ENCODE measurements at regions not wholly inside any gene's neighbourhood (a gene's known extent, or its start where the extent isn't known, plus 50 kb on each side); places are given as distances from the start of the nearest gene placed in this dataset.
"Not testable (repeated sequence)": the region's sequence is repeated elsewhere in the genome, so short reads cannot be mapped to it uniquely, and the experiment has no call there.

DNA sequence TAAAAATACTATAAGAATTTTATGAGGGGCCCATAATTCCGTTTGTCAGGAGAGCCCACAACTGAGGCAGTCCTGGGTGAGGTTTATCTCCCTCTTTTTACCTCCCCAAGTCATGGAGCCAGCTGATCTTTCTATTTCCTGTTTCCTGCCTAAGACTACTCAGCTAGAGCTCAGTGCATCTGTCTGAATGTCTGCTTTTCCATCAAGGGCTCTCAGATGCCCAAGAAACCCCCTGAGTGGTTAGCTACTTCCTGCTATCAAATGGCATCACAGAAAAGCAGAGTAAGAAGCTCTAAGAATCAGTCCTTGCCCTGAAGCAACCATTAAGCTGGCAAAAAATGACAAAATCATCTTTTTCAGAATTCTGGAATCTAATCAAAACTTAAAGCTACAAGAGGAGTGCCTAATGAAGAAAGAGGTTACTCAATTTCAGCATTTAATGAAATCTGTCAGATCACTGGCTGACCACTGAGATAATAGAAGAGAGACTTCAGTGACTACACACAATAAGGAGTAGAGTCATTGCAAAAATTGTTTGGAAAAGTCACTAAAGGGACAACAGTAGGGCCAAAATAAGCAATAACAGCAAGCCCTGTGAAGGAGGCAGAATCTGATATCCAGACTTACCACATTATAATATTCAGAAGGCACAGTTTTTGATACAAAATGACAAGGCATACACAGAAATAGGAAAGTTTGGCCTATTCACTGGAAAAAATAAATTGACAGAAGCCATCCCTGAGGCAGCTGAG is 150.1 kb downstream of the CYB561 start:
- DNase-seq = no peak

DNA sequence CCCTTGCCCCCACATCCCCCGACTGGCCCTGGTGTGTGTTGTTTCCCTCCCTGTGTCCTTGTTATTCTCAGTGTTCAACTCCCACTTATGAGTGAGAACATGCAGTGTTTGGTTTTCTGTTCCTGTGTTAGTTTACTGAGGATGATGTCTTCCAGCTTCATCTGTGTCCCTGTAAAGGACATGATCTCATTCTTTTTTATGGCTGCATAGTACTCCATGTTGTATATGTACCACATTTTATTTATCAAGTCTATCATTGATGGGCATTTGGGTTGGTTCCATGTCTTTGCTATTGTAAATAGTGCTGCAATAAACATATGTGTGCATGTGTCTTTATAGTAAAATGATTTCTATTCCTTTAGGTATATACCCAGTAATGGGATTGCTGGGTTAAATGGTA is 147.2 kb downstream of the CYB561 start:
- DNase-seq = not testable (repeated sequence)

DNA sequence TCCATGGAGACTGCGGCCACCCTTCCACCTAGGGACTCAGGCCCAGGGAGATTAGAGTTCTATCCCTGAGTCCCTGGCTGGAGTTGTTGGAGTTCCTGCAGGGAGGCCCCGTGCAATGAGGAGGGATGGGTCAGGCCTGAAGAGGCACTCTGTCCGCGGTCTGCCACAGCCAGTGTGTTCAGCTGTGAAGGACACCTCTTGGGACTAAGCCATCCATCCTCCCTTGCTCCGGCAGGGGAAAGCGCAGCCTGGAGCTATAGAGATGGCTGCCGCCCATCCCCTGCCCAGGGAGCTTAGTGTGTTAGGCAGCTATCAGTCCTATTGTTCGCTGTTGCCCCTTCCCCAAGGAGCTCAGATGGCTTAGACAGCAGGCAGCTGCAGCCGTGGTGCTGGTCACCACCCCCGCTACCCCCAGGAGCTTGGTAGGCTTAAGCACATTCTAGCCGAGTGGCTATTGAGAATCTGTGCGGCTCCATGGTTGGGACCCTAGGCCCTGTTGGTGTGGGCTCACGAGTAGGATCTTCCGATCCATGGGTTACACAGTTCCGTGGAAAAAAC is 141.3 kb downstream of the CYB561 start:
- no peak for DNase-seq

DNA sequence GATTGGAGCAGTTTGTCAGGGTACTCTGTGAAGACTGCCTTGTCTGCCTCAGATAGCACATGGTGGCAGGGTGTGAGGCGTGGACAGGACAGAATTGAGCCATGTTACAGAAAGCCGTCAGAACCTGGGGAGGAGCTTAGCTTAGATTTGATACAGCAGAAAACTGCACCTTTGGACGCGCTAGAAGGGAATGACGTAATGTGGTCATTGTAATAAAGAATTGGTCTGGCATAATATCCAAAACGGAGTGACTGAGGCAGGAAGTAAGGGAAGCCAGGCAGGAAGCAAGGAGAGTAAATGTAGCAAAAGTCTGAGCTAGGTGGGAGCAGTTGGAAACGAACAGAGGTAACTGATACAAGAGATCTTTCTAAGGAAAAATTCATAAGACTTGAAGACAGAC is 140.2 kb downstream of the CYB561 start:
- no peak for DNase-seq

DNA sequence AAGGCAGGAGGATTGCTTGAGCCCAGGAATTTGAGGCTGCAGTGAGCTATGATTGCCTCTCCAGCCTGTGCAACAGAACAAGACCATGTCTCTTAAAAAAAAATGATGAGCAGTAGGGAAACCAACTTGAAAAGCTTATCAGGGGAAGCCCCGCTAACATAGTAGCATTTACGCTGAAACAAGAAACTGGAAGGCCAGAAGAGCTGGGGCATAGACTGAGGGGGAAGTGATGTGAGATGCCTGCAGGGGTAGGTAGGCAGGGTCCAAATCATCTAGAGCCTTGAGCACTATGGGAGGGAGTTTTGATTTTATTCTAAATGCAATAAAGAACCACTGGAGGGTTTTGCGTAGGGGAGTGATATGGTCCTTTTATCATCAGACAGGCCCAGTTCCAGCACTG is 139.3 kb downstream of the CYB561 start:
- DNase-seq = no peak

DNA sequence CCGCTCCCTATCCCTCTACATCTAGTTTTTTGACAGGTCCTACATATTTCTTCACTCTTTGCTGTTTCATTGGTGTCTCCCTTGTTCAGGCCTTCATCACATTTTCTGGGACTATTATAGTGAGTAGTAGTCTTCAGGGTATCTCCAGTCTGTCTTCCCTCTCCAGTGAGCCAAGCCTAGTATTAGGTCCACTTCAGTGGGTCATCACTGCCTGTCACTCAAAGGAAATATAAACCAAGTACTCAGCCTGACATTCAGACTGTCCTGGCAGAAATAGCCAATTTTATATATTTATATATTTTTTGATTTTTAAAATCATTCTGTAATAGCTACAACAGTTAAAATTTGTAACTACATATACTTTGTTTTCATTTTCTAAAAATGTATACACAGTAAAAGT is 137.8 kb downstream of the CYB561 start:
- DNase-seq = no peak

DNA sequence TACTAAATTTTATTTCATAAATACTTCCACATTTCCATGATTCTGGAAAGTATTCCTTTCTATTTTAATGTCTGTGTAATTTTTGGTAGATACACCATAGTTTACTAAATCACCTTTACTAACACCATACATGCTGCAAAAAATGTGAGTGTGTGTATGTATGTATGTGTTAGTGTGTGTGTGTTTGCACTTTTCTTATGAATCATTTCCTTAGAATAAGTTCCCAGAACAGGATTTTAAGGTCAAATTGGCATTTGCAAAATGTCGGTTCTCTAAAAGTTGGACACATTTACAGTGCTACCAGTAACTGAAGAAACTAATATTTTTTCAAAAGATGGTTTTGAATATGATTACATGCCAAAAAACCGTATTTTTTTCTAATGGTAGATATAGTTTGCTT is 137.1 kb downstream of the CYB561 start:
- DNase-seq = peak; percentile 71

DNA sequence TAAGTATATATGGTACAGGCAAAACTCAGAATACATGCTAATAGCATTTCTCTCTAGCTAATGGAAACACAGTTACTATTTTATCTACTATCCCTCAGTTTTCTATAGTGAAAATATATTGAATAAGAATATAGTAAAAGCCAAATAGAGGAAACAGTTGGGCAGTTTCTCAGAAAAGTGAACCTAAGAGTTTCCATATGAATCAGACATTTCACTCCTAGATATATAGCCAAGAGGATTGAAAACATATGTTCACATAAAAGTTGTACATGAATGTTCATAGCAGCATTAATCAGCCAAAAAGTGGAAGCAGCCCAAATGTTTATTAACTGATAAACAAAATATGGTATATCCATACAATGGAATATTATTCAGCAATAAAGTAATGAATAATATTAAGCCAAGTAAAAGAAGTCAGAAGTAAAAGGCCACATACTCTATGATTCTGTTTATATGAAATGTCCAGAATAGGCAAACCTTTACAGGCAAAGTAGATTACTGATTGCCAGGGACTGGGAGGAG is 134.6 kb downstream of the CYB561 start:
- DNase-seq = no peak

DNA sequence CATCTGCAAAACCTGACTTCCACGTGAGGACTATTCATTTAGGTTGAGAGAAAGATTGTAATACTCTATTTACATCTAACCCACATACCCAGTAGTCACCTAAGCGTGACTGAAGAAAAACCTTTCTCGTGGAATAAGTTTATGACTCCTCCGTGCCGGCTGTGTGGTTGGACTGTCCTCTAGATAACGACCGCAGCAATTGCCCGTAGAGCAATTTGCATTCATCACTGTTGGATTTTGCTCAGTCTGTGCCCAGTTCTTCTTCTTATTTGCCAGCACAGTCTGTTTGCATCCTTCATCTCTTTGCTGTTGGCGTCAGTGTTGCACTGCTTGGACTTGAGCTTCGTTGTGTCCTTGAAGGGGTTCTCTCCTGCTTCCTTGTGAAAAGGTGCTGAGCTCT is 131.3 kb downstream of the CYB561 start:
- no peak for DNase-seq

DNA sequence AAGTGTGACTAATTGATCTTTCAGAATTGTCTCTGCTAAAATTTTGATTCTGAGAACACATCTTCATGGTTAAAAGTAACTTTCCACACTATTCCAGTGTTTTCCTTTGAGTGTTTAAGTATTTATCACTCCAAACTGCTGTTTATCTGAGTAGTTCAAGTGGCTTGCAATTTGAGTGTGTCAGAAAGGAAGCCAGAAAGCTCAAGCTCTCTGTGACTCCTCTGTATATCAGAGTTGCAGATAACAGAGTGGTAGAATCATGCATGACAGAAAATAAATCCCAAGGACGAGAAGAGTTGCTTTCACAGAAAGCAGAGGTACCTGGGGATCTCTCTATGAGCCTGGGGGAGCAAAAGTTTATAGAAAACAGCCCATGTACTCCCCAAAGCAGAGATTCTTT is 130.0 kb downstream of the CYB561 start:
- DNase-seq = no peak

DNA sequence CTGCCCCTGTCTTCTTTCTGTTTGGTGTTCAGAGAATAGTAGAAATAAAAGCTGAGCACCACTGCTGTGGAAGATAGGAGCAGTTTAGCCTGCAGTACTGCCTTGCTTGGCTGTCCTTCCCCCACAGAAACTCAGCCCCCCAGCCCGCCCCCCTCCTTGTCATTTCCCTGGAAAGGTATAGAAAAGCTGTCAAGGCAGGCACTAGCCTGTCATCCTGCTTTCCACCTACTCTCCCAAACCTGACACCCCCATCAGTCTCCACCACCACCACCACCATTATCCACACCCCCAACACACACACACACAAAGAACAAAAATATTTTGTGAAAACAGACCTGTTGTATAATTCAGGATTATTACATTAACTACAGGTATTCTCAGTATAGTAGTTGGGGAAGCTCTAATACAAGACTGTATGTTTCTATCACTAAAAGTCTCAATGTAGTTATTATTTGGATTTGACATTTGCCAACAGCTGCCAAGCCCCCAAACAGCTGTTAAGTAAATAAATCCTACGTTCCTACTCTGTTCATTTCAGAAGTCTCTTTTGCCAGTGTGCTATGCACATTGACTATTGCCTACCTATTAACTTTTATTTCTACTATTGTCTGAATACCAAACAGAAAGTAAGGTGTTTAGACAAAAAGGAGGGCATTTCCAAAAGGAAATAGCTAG is 128.8 kb downstream of the CYB561 start:
- DNase-seq = no peak

DNA sequence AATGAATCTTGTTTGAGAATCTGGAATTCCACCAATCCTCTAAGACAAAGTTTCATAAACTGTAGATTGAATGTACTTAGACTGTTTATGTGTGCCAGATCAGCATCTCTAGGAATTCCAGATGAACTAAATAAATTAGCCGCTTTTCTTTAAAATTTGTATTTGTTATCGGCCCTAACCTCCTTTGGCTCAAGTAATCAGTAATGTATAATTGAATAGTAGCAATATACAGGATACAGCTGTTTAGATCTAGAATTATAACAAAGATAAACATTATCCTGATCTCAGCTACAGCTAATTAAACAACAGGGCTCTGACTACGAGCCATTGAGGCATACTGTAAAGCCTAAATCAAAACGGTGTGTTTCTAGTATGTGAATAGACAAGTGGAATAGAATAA is 120.3 kb downstream of the CYB561 start:
- DNase-seq = no peak

DNA sequence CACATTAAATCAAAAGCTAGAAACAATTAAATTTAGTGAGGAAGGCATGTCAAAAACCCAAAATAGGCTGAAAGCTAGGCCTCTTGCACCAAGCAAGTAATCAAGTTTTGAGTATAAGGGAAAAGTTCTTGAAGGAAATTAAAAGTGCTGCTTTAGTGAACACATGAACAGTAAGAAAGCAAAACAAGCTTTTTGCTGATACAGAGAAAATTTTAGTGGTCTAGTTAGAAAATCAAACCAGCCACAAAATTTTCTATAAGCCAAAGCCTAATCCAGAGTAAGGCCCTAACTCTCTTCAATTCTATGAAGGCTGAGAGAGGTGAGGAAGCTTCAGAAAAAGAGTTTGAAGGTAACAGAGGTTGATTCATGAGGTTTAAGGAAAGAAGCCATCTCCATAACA is 116.2 kb downstream of the CYB561 start:
- DNase-seq = no peak

DNA sequence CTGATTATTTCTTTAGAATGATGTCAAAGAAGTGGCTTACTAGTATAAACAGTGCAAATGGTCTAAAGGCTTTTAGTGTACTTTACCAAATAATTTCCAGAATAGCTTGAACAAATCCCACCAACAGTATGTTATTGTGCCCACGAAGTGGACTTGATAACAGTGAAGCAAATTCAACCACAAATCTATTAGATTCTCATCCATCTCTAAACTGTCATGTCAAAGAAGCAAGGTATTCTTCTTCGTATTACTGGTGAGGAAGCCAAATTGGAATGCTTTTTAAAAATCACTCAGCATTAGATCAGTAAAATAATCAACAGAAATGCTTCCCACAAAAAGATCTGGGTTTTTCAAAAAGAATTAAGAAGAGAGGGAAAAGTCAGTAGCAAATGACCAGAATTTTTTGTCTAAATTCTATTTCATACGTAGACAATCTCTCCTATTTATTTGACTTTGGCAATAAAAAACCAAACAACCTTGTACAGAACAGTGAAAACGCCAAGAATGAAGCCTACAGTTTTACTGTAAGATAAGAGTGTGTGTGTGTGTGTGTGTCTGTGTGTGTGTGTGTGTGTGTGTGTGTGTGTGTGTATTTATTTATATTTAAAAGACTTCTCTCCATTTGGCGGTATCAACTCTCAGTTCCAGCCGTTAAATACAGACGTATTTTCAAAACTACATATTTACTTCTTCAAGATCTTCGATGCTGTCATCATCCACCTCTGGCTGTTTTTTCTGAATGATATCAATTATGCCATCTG is 114.6 kb downstream of the CYB561 start:
- DNase-seq = no peak

DNA sequence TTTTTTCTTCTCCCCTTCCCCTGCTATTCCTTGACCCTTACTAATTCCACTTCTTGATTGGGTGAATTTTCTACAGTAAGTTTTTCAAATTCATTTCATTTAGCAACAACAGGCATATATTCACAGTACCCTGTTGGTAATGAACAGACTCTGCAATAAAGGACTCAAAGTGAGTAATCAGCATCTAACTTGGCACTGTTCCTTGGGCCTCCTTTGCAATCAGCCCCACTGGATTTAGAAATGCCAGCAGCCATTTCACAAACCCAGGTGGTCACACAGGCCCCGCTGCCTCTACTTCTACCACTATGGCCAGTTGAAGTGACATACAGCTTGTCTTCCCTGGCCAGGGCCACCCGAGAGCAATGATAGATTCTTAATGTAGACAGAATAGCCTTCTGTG is 113.8 kb downstream of the CYB561 start:
- DNase-seq = no peak

DNA sequence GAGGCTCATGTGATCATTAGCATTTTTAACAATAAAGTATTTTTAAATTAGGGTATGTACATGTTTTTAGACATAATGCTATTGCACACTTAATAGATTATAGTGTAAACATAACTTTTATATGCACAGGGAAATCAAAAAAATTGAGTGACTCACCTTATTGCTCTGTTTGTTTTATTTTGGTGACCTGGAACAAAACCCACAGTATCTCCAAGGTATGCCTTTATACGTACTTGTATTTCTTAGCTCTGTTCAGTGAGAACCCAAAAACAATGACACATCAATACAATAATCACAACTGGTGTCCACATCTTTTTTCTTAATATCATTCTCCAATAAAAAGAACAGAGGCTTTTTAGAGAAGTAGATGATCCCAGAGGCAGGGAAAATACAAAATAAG is 112.2 kb downstream of the CYB561 start:
- DNase-seq = no peak

DNA sequence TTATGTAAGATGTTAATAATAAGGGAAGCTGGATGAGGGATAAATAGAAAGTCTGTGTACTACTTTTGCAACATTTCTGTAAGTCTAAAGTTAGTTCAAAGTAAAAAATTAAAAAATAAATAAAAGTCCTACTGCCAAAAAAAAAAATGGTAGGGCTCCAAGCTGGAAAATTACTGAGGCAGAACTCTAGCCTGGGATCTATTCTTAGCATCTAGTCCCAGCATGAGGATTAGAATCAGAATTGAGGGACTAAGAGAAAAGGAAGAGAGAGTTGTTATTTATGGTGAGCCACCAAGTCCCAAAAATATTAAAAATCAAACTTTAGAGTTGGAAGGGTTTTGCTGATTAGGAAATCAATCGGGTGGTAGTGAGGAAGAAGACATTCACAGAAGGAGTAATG is 110.3 kb downstream of the CYB561 start:
- DNase-seq = no peak

DNA sequence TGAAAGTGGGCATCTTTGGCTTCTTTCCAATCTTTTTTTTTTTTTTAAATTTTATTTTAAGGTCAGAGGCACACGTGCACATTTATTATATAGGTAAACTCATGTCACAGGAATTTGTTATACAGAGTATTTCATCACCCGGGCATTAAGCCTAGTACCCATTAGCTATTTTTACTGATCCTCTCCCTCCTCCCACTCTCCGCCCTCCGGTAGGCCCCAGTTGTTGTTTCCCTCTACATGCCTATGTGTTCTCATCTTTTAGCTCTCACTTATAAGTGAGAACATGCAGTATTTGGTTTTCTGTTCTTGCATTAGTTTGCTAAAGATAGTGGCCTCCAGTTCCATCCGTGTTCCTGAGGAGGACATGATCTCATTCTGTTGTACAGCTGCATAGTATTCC is 108.5 kb downstream of the CYB561 start:
- no peak for DNase-seq

DNA sequence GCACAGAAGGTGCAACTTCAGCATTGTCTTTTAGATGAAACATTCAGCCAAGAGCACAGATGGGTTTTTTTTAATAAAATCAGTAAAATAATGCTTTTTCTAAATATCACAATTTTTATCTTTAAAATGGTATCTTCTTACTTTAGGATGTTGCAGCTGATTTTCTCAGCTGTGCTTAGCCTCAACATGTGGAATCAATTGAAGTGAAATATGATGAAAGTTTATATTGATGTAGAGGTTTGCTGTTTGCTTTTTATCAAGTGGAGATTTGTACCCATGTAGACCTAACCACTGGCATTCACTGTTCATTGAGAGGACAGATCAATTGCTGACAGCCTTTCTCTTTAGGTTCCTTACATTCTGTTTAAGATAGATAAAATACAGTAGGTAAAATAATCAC is 107.8 kb downstream of the CYB561 start:
- no peak for DNase-seq

DNA sequence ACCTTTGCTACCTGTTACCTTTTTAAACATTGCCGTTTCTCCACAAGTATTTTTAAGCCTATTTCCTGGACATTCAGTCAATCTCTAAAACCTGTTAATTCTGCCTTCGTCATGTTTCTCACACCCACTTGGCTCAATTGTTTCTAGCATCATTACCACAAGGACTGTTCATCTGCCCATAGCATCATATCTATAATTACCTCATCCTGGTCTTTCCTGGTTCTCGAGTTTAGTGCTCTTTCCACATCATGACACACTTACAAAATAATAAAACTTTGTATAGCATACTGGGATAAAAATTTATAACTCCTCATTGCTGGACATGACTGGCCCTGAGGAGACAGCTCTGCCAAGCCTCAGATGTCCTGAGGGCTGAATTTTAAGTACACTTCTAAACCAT is 104.8 kb downstream of the CYB561 start:
- no peak for DNase-seq

DNA sequence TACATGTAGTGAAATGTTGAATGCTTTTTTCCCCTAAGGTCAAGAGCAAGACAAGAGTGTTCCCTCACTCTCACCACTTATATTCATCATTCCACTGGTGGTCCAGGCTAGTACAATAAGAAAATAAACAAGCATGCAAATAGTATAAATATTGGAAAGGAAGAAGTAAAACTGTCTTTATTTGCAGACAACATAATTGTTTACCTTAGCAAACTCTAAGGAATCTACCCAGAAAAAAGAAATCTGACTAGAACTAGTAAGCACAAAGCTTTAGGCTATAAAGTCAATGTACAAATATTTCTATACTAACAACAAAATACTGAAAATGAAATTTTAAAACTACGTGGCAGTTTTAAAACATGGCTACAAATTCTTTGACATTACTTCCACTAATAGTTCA is 101.7 kb downstream of the CYB561 start:
- DNase-seq = no peak

DNA sequence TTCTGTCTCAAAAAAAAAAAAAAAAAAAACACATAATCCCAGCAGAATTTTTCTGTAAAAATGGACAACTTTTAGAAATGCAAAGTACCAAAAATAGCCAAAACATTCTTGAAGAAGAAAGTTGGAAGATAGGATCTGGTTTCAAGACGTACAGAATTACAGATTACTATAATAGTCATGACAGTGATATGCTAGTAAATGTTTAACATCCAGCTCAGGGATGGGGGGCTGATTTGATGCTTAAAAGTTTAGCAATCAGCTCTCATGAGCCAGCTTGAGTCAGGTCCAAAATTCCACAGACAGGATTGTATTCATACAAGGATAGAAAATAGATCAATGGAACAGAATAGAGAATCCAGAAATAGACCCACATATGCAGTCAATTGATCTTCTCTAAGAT is 100.5 kb downstream of the CYB561 start:
- DNase-seq = no peak

DNA sequence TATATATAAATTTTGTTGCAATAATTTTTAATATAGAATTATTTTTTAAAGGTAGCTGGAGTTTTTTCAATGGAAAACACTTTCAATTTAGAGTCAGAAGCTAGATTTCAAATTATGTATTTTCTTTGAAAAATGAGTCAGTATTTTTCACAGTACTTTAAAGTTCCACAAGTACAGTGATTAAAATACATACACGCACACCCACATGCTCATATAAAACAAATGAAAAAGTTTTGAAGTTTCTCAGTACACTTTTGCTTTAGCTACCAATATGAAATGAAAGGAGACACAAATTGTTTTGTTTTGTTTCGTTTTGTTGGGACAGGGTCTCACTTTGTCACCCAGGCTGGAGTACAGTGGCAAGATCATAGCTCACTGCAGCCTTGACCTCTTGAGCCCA is 98.6 kb downstream of the CYB561 start:
- DNase-seq = no peak
